ENCODE measurements at regions not wholly inside any gene's neighbourhood (a gene's known extent, or its start where the extent isn't known, plus 50 kb on each side); places are given as distances from the start of the nearest gene placed in this dataset.

DNA sequence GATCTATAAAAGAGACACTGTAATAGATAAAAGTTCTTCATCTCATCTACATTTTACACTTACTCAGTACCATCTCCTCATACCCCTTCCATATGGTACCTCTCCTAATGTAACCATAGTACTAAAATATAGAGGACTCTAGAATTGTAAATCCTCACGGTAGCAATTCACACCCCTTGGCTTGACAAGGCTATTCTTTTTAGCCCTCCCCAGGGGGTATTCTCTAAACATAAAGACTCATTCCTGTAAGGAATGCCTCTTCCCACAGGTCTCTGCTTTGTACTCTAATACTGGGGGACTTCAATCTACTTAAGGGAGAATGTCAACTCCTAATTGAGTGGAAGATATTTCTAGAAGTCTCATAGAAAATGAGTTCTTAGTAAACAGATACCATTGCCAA lies 85.9 kb downstream of the VIP start:
- TF ChIP-seq, protein P1, sequence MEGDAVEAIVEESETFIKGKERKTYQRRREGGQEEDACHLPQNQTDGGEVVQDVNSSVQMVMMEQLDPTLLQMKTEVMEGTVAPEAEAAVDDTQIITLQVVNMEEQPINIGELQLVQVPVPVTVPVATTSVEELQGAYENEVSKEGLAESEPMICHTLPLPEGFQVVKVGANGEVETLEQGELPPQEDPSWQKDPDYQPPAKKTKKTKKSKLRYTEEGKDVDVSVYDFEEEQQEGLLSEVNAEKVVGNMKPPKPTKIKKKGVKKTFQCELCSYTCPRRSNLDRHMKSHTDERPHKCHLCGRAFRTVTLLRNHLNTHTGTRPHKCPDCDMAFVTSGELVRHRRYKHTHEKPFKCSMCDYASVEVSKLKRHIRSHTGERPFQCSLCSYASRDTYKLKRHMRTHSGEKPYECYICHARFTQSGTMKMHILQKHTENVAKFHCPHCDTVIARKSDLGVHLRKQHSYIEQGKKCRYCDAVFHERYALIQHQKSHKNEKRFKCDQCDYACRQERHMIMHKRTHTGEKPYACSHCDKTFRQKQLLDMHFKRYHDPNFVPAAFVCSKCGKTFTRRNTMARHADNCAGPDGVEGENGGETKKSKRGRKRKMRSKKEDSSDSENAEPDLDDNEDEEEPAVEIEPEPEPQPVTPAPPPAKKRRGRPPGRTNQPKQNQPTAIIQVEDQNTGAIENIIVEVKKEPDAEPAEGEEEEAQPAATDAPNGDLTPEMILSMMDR (IDR thresholded peaks at IDR 0.05; ENCODE audit: poor library complexity, severe bottlenecking), result no peak
- TF ChIP-seq POLR2AphosphoS5 (IDR thresholded peaks at IDR 0.05) (no peak), RAD21 (conservative IDR thresholded peaks at IDR 0.05) (no peak), TAF1 (IDR thresholded peaks at IDR 0.05; ENCODE audit: low read depth) (no peak), EP300 (conservative IDR thresholded peaks at IDR 0.05; ENCODE audit: poor library complexity, severe bottlenecking) (no peak), SMC3 (conservative IDR thresholded peaks at IDR 0.05; ENCODE audit: poor library complexity) (no peak), MXI1 (conservative IDR thresholded peaks at IDR 0.05; ENCODE audit: poor library complexity, severe bottlenecking) (no peak)
- TF ChIP-seq, protein P2, sequence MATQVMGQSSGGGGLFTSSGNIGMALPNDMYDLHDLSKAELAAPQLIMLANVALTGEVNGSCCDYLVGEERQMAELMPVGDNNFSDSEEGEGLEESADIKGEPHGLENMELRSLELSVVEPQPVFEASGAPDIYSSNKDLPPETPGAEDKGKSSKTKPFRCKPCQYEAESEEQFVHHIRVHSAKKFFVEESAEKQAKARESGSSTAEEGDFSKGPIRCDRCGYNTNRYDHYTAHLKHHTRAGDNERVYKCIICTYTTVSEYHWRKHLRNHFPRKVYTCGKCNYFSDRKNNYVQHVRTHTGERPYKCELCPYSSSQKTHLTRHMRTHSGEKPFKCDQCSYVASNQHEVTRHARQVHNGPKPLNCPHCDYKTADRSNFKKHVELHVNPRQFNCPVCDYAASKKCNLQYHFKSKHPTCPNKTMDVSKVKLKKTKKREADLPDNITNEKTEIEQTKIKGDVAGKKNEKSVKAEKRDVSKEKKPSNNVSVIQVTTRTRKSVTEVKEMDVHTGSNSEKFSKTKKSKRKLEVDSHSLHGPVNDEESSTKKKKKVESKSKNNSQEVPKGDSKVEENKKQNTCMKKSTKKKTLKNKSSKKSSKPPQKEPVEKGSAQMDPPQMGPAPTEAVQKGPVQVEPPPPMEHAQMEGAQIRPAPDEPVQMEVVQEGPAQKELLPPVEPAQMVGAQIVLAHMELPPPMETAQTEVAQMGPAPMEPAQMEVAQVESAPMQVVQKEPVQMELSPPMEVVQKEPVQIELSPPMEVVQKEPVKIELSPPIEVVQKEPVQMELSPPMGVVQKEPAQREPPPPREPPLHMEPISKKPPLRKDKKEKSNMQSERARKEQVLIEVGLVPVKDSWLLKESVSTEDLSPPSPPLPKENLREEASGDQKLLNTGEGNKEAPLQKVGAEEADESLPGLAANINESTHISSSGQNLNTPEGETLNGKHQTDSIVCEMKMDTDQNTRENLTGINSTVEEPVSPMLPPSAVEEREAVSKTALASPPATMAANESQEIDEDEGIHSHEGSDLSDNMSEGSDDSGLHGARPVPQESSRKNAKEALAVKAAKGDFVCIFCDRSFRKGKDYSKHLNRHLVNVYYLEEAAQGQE (IDR thresholded peaks at IDR 0.05; ENCODE audit: borderline replicate concordance), result no peak
